HEK293 (cell line): ENCODE measurements at regions not wholly inside any gene's neighbourhood (a gene's known extent, or its start where the extent isn't known, plus 50 kb on each side); places are given as distances from the start of the nearest gene placed in this dataset.
"Not testable (repeated sequence)": the region's sequence is repeated elsewhere in the genome, so short reads cannot be mapped to it uniquely, and the experiment has no call there.

Source experiments
- CTCF ChIA-PET: fragments of 350-600 bp; formaldehyde crosslinking; extraction: SDS; loops from one replicate; lab custom pipeline; 2021; ENCODE audit warnings: antibody characterized with exemption; lab: Yijun Ruan, JAX
- POLR2A ChIA-PET: fragments of 300-600 bp; formaldehyde crosslinking; extraction: SDS; loops from one replicate; lab custom pipeline; 2020; ENCODE audit warnings: antibody characterized with exemption, inconsistent platforms; lab: Yijun Ruan, JAX
- H3K27ac ChIP-seq: fragments of 200-500 bp; sonication (Bioruptor generic); 2 replicates; pipeline ENCODE4 v1.5.1; 2014; ENCODE audit warnings: low read depth, low read length, control low read depth, inconsistent platforms; ENCODE audit errors: extremely low read depth
- H3K36me3 ChIP-seq, 2 experiments: fragments of 200-500 bp in 1 of 2; sonication (Bioruptor generic) in 1 of 2; 1 replicate in 1 of 2; 2 replicates in 1 of 2; pipeline ENCODE4 v1.5.1; 2014 to 2017; ENCODE audit warnings: inconsistent platforms in 2 of 2, low read length in 2 of 2; ENCODE audit not compliant: control insufficient read depth in 2 of 2, insufficient read depth in 1 of 2
- H3K4me1 ChIP-seq: fragments of 200-500 bp; sonication (Bioruptor generic); 2 replicates; pipeline ENCODE4 v1.5.1; 2014; ENCODE audit warnings: mild to moderate bottlenecking, low read length, inconsistent platforms; ENCODE audit not compliant: control insufficient read depth, insufficient read depth
- H3K4me3 ChIP-seq: 2 replicates; pipeline ENCODE4 v1.5.1; 2011; ENCODE audit warnings: low read depth, mild to moderate bottlenecking, control low read depth, low read length, moderate library complexity
- H3K9me3 ChIP-seq: fragments of 200-500 bp; sonication (Bioruptor generic); 2 replicates; pipeline ENCODE4 v1.5.1; 2014; ENCODE audit warnings: low read depth, low read length, inconsistent platforms; ENCODE audit not compliant: control insufficient read depth, insufficient read depth
- EGR2 ChIP-seq: fragments of 450-650 bp; formaldehyde crosslinking; IDR thresholded peaks from 2 replicates; pipeline ENCODE4 v1.5.1; 2016; ENCODE audit warnings: low read depth, missing biosample characterization, missing genetic modification characterization
- HOXD13 ChIP-seq: sonication (generic); formaldehyde crosslinking; IDR thresholded peaks from 2 replicates; pipeline ENCODE4 v1.8.0; 2022; ENCODE audit warnings: missing genetic modification reagents, borderline replicate concordance
- KLF1 ChIP-seq: fragments of 450-650 bp; formaldehyde crosslinking; IDR thresholded peaks from 2 replicates; pipeline ENCODE4 v1.5.1; 2016; ENCODE audit warnings: missing biosample characterization, missing genetic modification characterization
- MYNN ChIP-seq: fragments of 450-650 bp; formaldehyde crosslinking; IDR thresholded peaks from 2 replicates; pipeline ENCODE4 v1.5.1; 2016; ENCODE audit warnings: missing biosample characterization, missing genetic modification characterization, borderline replicate concordance
- PBX3 ChIP-seq: sonication (generic); formaldehyde crosslinking; IDR thresholded peaks from 2 replicates; pipeline ENCODE4 v1.8.1; 2022; ENCODE audit warnings: mild to moderate bottlenecking, moderate library complexity, missing genetic modification reagents
- SP2 ChIP-seq: fragments of 450-650 bp; formaldehyde crosslinking; IDR thresholded peaks from 2 replicates; pipeline ENCODE4 v1.5.1; 2016; ENCODE audit warnings: missing biosample characterization, missing genetic modification characterization
- ZBTB21 ChIP-seq: fragments of 450-650 bp; formaldehyde crosslinking; IDR thresholded peaks from 2 replicates; pipeline ENCODE4 v1.5.1; 2017; ENCODE audit warnings: missing biosample characterization, missing genetic modification characterization
- ZFHX2 ChIP-seq: fragments of 450-650 bp; formaldehyde crosslinking; conservative IDR thresholded peaks from 2 replicates; pipeline ENCODE4 v1.5.1; 2016; ENCODE audit warnings: missing biosample characterization, missing genetic modification characterization
- ZFP69B ChIP-seq: fragments of 450-650 bp; formaldehyde crosslinking; IDR thresholded peaks from 2 replicates; pipeline ENCODE4 v1.5.1; 2016; ENCODE audit warnings: missing biosample characterization, missing genetic modification characterization
- ZIC2 ChIP-seq: fragments of 450-650 bp; formaldehyde crosslinking; IDR thresholded peaks from 2 replicates; pipeline ENCODE4 v1.5.1; 2016; ENCODE audit warnings: missing biosample characterization, missing genetic modification characterization
- ZNF146 ChIP-seq: fragments of 450-650 bp; formaldehyde crosslinking; IDR thresholded peaks from 2 replicates; pipeline ENCODE4 v1.5.1; 2016; ENCODE audit warnings: missing biosample characterization, missing genetic modification characterization
- ZNF202 ChIP-seq: fragments of 450-650 bp; formaldehyde crosslinking; IDR thresholded peaks from 2 replicates; pipeline ENCODE4 v1.5.1; 2016; ENCODE audit warnings: missing biosample characterization, missing genetic modification characterization, borderline replicate concordance
- ZNF239 ChIP-seq: fragments of 450-650 bp; formaldehyde crosslinking; IDR thresholded peaks from 2 replicates; pipeline ENCODE4 v1.5.1; 2016; ENCODE audit warnings: missing biosample characterization, missing genetic modification characterization
- ZNF302 ChIP-seq: fragments of 450-650 bp; formaldehyde crosslinking; IDR thresholded peaks from 2 replicates; pipeline ENCODE4 v1.5.1; 2016; ENCODE audit warnings: missing biosample characterization, missing genetic modification characterization, low read depth
- ZNF404 ChIP-seq: fragments of 450-650 bp; formaldehyde crosslinking; IDR thresholded peaks from 2 replicates; pipeline ENCODE4 v1.5.1; 2017; ENCODE audit warnings: missing biosample characterization, missing genetic modification characterization
- ZNF518A ChIP-seq: fragments of 450-650 bp; formaldehyde crosslinking; conservative IDR thresholded peaks from 2 replicates; pipeline ENCODE4 v1.5.1; 2016; ENCODE audit warnings: low read depth, missing biosample characterization, missing genetic modification characterization
- ZNF555 ChIP-seq: fragments of 450-650 bp; formaldehyde crosslinking; conservative IDR thresholded peaks from 2 replicates; pipeline ENCODE4 v1.5.1; 2017; ENCODE audit warnings: missing biosample characterization, mild to moderate bottlenecking, missing genetic modification characterization, inconsistent platforms
- ZNF596 ChIP-seq: fragments of 450-650 bp; IDR thresholded peaks from 2 replicates; pipeline ENCODE4 v1.5.0; 2018; ENCODE audit warnings: missing biosample characterization, mild to moderate bottlenecking, missing genetic modification characterization, moderate library complexity
- ZNF658 ChIP-seq: fragments of 450-650 bp; formaldehyde crosslinking; IDR thresholded peaks from 2 replicates; pipeline ENCODE4; 2016; ENCODE audit warnings: missing biosample characterization, missing genetic modification characterization

GRCh38 chr7:17580856-17581255, 282.4 kb downstream of the AHR start (continued):
- TF ChIP-seq ZNF404 (tag by site-specific recombination) (no peak), ZNF202 (no peak), PBX3 (no peak), ZFHX2 (no peak), SP2 (no peak)

GRCh38 chr7:17581301-17581700, 282.8 kb downstream of the AHR start:
- ChIA-PET CTCF (no interaction called here), POLR2A (no interaction called here)
- Histone ChIP-seq H3K27ac (no peak overlapping the region), H3K4me3 (no peak overlapping the region), H3K9me3 (no peaks in the 10 kb centered on the region), H3K36me3 (no peaks in the 10 kb centered on the region), H3K4me1 (no peaks in the 10 kb centered on the region)
- TF ChIP-seq ZNF518A (no peak), MYNN (tag by site-specific recombination) (no peak), KLF1 (tag by site-specific recombination) (no peak), ZNF146 (tag by site-specific recombination) (no peak), ZFP69B (tag by site-specific recombination) (no peak), ZNF555 (tag by site-specific recombination) (no peak), ZNF239 (tag by site-specific recombination) (no peak)

- H3K9me3 ChIP-seq, H3K4me3 ChIP-seq, POLR2A ChIA-PET, H3K27ac ChIP-seq, H3K4me1 ChIP-seq, H3K36me3 ChIP-seq, CTCF ChIA-PET: not testable (repeated sequence)
Measured at GRCh38 chr7:17582696-17583095, 284.2 kb downstream of the AHR start.

GRCh38 chr7:17583786-17584185, 285.3 kb downstream of the AHR start:
- Histone ChIP-seq H3K9me3 (no peaks in the 10 kb centered on the region), H3K27ac (no peak overlapping the region), H3K4me1 (no peaks in the 10 kb centered on the region), H3K4me3 (no peak overlapping the region), H3K36me3 (no peaks in the 10 kb centered on the region)
- ChIA-PET POLR2A (no interaction called here), CTCF (no interaction called here)
- TF ChIP-seq SP2: no peak
- TF ChIP-seq HOXD13: no peak
- no peak for TF ChIP-seq ZNF596 (tag by site-specific recombination)
- no peak for TF ChIP-seq ZNF302 (tag by site-specific recombination)
- no peak for TF ChIP-seq ZIC2 (tag by site-specific recombination)
- no peak for TF ChIP-seq ZNF658 (tag by site-specific recombination)
- no peak for TF ChIP-seq EGR2 (tag by site-specific recombination)
- TF ChIP-seq KLF1 (tag by site-specific recombination): no peak
- no peak for TF ChIP-seq ZBTB21 (tag by site-specific recombination)
- no peak for TF ChIP-seq ZNF555 (tag by site-specific recombination)
